Thyroid gland (tissue), 4 donors: ENCODE measurements at regions not wholly inside any gene's neighbourhood (a gene's known extent, or its start where the extent isn't known, plus 50 kb on each side); places are given as distances from the start of the nearest gene placed in this dataset.

Source experiments
- POLR2A ChIP-seq, 2 donors: fragments of 450-650 bp; IDR thresholded peaks; one replicate each; pipeline ENCODE4 v1.6.1; 2017; ENCODE audit warnings: antibody characterized with exemption in 2 of 2, mild to moderate bottlenecking in 2 of 2, moderate library complexity in 1 of 2
- TF ChIP-seq, protein P1 (sequence below), 6 experiments: fragments of 200-600 bp in 3 of 6; fragments of 450-650 bp in 3 of 6; sonication (generic) in 3 of 6; IDR thresholded peaks; one replicate each; pipeline ENCODE4 v1.5.1; 2016 to 2019; ENCODE audit warnings: antibody characterized with exemption in 6 of 6, mild to moderate bottlenecking in 2 of 6, inconsistent platforms in 1 of 6, moderate library complexity in 1 of 6

DNA sequence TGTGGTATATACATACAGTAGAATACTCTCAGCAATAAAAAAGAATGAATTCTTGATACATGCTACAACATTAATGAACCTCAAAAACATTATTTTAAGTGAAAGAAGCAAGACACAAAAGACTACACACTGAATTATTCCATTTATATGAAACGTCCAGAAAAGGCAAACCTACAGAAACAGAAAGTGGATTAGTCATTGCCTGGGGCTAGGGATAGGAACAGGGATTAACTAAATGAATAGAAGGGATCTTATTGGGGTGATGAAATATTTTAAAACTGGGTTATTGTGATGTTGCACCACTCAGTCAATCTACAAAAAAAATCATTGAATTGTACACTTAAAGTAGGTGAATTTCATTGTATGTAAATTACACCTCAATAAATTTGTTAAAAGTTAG is 326.7 kb downstream of the PIK3R1 start:
- TF ChIP-seq, protein P1, sequence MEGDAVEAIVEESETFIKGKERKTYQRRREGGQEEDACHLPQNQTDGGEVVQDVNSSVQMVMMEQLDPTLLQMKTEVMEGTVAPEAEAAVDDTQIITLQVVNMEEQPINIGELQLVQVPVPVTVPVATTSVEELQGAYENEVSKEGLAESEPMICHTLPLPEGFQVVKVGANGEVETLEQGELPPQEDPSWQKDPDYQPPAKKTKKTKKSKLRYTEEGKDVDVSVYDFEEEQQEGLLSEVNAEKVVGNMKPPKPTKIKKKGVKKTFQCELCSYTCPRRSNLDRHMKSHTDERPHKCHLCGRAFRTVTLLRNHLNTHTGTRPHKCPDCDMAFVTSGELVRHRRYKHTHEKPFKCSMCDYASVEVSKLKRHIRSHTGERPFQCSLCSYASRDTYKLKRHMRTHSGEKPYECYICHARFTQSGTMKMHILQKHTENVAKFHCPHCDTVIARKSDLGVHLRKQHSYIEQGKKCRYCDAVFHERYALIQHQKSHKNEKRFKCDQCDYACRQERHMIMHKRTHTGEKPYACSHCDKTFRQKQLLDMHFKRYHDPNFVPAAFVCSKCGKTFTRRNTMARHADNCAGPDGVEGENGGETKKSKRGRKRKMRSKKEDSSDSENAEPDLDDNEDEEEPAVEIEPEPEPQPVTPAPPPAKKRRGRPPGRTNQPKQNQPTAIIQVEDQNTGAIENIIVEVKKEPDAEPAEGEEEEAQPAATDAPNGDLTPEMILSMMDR (IDR thresholded peaks at IDR 0.05): no peak
- no peak for TF ChIP-seq POLR2A (IDR thresholded peaks at IDR 0.05)
